K562 (cell line): ENCODE measurements at regions not wholly inside any gene's neighbourhood (a gene's known extent, or its start where the extent isn't known, plus 50 kb on each side); places are given as distances from the start of the nearest gene placed in this dataset.
A peak's percentile ranks its signal among the peaks of the same experiment; 100 is the strongest.

Experiments
- CSDE1 ChIP-seq, 2 experiments: fragments of 450-650 bp; IDR thresholded peaks; 2 replicates each; pipeline ENCODE4 v1.6.1; 2016; ENCODE audit warnings: mild to moderate bottlenecking in 1 of 2
- FOXK2 ChIP-seq, 2 experiments: fragments of 450-650 bp; IDR thresholded peaks in 1 of 2; conservative IDR thresholded peaks in 1 of 2; 2 replicates each; pipeline ENCODE4 v1.6.1; 2016; ENCODE audit warnings: low read depth in 2 of 2, mild to moderate bottlenecking in 1 of 2
- HNRNPL ChIP-seq: fragments of 200-400 bp; formaldehyde crosslinking; IDR thresholded peaks from 2 replicates; pipeline ENCODE4 v1.6.1; 2017; ENCODE audit warnings: low read depth, mild to moderate bottlenecking, low read length
- MYNN ChIP-seq, 2 experiments: sonication (generic); formaldehyde crosslinking in 1 of 2; IDR thresholded peaks; 2 replicates each; pipeline versions ENCODE4 v1.5.0 to v1.6.1; 2016 to 2020; ENCODE audit warnings: antibody characterized with exemption in 1 of 2, missing genetic modification reagents in 1 of 2
- NFE2L1 ChIP-seq: fragments of 450-650 bp; IDR thresholded peaks from 2 replicates; pipeline ENCODE4 v1.6.1; 2016; ENCODE audit warnings: missing genetic modification characterization, low read depth, mild to moderate bottlenecking, missing compliant biosample characterization, moderate library complexity, borderline replicate concordance
- NR1H2 ChIP-seq: sonication (generic); formaldehyde crosslinking; IDR thresholded peaks from 2 replicates; pipeline ENCODE4 v1.4.0; 2020; ENCODE audit warnings: mild to moderate bottlenecking, missing genetic modification reagents
- NR4A1 ChIP-seq, 2 experiments: fragments of 250-450 bp in 1 of 2; fragments of 450-650 bp in 1 of 2; sonication (Bioruptor Pico) in 1 of 2; IDR thresholded peaks; 2 replicates each; pipeline versions ENCODE4 v1.4.0 to v1.6.1; 2016 to 2020; ENCODE audit warnings: mild to moderate bottlenecking in 2 of 2, missing compliant biosample characterization in 1 of 2, missing genetic modification characterization in 1 of 2, moderate library complexity in 1 of 2
- RFX1 ChIP-seq: fragments of 450-650 bp; IDR thresholded peaks from 2 replicates; pipeline ENCODE4 v1.6.1; 2016; ENCODE audit warnings: mild to moderate bottlenecking, moderate library complexity
- SAP30 ChIP-seq: fragments of 200-600 bp; sonication (generic); IDR thresholded peaks from 2 replicates; pipeline ENCODE4 v1.6.1; 2012; ENCODE audit warnings: borderline replicate concordance, low read depth, mild to moderate bottlenecking, moderate library complexity, low read length, control low read depth, inconsistent platforms; ENCODE audit not compliant: insufficient read depth, poor library complexity, severe bottlenecking
- SMAD3 ChIP-seq: fragments of 450-650 bp; formaldehyde crosslinking; conservative IDR thresholded peaks from 2 replicates; pipeline ENCODE4 v1.4.0; 2020; ENCODE audit warnings: mild to moderate bottlenecking
- SRF ChIP-seq, 2 experiments: fragments of 250-450, 450-650 bp in 1 of 2; sonication (Bioruptor Pico) in 1 of 2; sonication (generic) in 1 of 2; formaldehyde crosslinking; IDR thresholded peaks; 2 replicates each; pipeline versions ENCODE4 v1.5.0 to v1.5.1; 2020 to 2022; ENCODE audit warnings: mild to moderate bottlenecking in 1 of 2, missing genetic modification reagents in 1 of 2
- TCF7L2 ChIP-seq: fragments of 150-350 bp; IDR thresholded peaks from 2 replicates; pipeline ENCODE4 v1.6.1; 2016; ENCODE audit warnings: low read depth, mild to moderate bottlenecking, low read length, moderate library complexity
- ZEB2 ChIP-seq: fragments of 450-650 bp; IDR thresholded peaks from 2 replicates; pipeline ENCODE4 v1.6.1; 2016
- ZNF444 ChIP-seq: fragments of 250-450 bp; sonication (Bioruptor Pico); IDR thresholded peaks from 2 replicates; pipeline ENCODE4 v1.4.0; 2020; ENCODE audit warnings: mild to moderate bottlenecking, moderate library complexity
- ZNF551 ChIP-seq: fragments of 250-450 bp; sonication (Bioruptor Pico); IDR thresholded peaks from 2 replicates; pipeline ENCODE4 v1.5.0; 2021; ENCODE audit warnings: mild to moderate bottlenecking, moderate library complexity
- ZNF695 ChIP-seq: fragments of 450-650 bp; formaldehyde crosslinking; IDR thresholded peaks from 2 replicates; pipeline ENCODE4 v1.4.0; 2020; ENCODE audit warnings: mild to moderate bottlenecking, moderate library complexity
- TF ChIP-seq, protein P1 (sequence below): fragments of 250-450 bp; sonication (Bioruptor Pico); IDR thresholded peaks from 2 replicates; pipeline ENCODE4 v1.5.0; 2020; ENCODE audit warnings: mild to moderate bottlenecking, borderline replicate concordance
- TF ChIP-seq, protein P2 (sequence below): fragments of 200-800 bp; sonication (Bioruptor generic); IDR thresholded peaks from 2 replicates; pipeline ENCODE4 v1.6.1; 2017; ENCODE audit warnings: missing genetic modification characterization, missing compliant biosample characterization
- TF ChIP-seq, protein P3 (sequence below): fragments of 450-650 bp; IDR thresholded peaks from 2 replicates; pipeline ENCODE4 v1.6.1; 2018; ENCODE audit warnings: mild to moderate bottlenecking, low read depth; ENCODE audit not compliant: partially characterized antibody
- TF ChIP-seq, protein P4 (sequence below): fragments of 200-800 bp; sonication (Bioruptor generic); IDR thresholded peaks from 2 replicates; pipeline ENCODE4 v1.6.1; 2017; ENCODE audit warnings: missing genetic modification characterization, missing compliant biosample characterization

DNA sequence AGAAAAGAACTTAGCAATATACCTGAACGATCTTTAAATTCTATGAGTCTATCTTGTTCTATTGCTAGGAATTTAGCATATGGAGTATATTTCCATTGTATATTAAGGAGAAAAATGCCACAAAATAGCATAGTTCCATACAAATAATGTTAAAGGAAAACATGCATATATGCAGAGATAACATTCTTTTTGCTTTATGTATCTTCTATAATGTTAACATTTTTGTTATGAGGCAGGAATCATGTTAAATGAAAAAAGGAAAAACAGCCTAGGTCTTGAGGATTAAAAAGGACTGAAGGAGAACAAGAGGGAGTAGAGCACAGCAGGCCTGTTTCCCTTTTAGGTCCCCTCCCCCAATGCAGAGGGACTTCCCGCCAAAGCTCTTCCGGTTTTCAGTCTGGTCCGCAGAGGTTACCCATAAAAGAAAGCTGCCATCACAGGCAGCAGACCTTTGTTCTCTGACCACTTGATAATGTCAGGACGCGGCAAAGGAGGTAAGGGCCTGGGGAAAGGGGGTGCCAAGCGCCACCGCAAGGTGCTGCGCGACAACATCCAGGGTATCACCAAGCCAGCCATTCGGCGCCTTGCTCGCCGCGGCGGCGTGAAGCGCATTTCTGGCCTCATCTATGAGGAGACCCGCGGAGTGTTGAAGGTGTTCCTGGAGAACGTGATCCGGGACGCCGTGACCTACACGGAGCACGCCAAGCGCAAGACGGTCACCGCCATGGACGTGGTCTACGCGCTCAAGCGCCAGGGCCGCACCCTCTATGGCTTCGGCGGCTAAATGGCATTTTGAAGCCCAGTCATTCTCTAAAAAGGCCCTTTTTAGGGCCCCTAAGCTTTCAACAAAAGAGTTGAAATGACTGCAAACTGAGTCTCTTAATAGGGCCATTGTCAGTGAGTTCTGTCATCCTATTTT lies 108.4 kb upstream of the PRSS16 start (continued):
- TF ChIP-seq, protein P1, sequence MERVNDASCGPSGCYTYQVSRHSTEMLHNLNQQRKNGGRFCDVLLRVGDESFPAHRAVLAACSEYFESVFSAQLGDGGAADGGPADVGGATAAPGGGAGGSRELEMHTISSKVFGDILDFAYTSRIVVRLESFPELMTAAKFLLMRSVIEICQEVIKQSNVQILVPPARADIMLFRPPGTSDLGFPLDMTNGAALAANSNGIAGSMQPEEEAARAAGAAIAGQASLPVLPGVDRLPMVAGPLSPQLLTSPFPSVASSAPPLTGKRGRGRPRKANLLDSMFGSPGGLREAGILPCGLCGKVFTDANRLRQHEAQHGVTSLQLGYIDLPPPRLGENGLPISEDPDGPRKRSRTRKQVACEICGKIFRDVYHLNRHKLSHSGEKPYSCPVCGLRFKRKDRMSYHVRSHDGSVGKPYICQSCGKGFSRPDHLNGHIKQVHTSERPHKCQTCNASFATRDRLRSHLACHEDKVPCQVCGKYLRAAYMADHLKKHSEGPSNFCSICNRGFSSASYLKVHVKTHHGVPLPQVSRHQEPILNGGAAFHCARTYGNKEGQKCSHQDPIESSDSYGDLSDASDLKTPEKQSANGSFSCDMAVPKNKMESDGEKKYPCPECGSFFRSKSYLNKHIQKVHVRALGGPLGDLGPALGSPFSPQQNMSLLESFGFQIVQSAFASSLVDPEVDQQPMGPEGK (CRISPR knock-in tag): no peak
- TF ChIP-seq TCF7L2: no peak
- no peak for TF ChIP-seq RFX1
- peak; percentile 13 to 24; a peak in 2 of 4 replicates for TF ChIP-seq SRF (CRISPR knock-in tag; IDR thresholded peaks at IDR 0.05)
- TF ChIP-seq NR1H2: no peak
- TF ChIP-seq, protein P2, sequence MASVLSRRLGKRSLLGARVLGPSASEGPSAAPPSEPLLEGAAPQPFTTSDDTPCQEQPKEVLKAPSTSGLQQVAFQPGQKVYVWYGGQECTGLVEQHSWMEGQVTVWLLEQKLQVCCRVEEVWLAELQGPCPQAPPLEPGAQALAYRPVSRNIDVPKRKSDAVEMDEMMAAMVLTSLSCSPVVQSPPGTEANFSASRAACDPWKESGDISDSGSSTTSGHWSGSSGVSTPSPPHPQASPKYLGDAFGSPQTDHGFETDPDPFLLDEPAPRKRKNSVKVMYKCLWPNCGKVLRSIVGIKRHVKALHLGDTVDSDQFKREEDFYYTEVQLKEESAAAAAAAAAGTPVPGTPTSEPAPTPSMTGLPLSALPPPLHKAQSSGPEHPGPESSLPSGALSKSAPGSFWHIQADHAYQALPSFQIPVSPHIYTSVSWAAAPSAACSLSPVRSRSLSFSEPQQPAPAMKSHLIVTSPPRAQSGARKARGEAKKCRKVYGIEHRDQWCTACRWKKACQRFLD (CRISPR knock-in tag): peak; percentile 61; the same call in 1 of the 2 replicates
- TF ChIP-seq ZNF444: peak; percentile 73
- no peak for TF ChIP-seq NFE2L1
- TF ChIP-seq NR4A1 (CRISPR knock-in tag; IDR thresholded peaks at IDR 0.05): 0 out of 2 replicates have a peak, but pooled peaks have one; percentile 73
- peak; percentile 83; the same call in 1 of the 2 replicates for TF ChIP-seq NR4A1 (tag; IDR thresholded peaks at IDR 0.05)
- TF ChIP-seq SAP30: peak; percentile 85
- TF ChIP-seq FOXK2 (conservative IDR thresholded peaks at IDR 0.05 in 1 of 2, IDR thresholded peaks at IDR 0.05 in 1 of 2; ENCODE audit: low read depth in 2 of 2): peak; percentile 86 to 92
- TF ChIP-seq, protein P3, sequence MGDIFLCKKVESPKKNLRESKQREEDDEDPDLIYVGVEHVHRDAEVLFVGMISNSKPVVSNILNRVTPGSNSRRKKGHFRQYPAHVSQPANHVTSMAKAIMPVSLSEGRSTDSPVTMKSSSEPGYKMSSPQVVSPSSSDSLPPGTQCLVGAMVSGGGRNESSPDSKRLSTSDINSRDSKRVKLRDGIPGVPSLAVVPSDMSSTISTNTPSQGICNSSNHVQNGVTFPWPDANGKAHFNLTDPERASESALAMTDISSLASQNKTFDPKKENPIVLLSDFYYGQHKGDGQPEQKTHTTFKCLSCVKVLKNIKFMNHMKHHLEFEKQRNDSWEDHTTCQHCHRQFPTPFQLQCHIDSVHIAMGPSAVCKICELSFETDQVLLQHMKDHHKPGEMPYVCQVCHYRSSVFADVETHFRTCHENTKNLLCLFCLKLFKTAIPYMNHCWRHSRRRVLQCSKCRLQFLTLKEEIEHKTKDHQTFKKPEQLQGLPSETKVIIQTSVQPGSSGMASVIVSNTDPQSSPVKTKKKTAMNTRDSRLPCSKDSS: no peak
- peak; percentile 81 for TF ChIP-seq MYNN (IDR thresholded peaks at IDR 0.05)
- TF ChIP-seq MYNN (CRISPR knock-in tag; IDR thresholded peaks at IDR 0.05): no peak
- no peak for TF ChIP-seq ZNF695 (CRISPR knock-in tag)
- TF ChIP-seq CSDE1 (IDR thresholded peaks at IDR 0.05): no peak
- TF ChIP-seq ZNF551 (CRISPR knock-in tag): no peak
- peak; percentile 85 for TF ChIP-seq ZEB2
- TF ChIP-seq HNRNPL: peak; percentile 95
- TF ChIP-seq SMAD3 (CRISPR knock-in tag): peak; percentile 28; the same call in 1 of the 2 replicates
- TF ChIP-seq, protein P4, sequence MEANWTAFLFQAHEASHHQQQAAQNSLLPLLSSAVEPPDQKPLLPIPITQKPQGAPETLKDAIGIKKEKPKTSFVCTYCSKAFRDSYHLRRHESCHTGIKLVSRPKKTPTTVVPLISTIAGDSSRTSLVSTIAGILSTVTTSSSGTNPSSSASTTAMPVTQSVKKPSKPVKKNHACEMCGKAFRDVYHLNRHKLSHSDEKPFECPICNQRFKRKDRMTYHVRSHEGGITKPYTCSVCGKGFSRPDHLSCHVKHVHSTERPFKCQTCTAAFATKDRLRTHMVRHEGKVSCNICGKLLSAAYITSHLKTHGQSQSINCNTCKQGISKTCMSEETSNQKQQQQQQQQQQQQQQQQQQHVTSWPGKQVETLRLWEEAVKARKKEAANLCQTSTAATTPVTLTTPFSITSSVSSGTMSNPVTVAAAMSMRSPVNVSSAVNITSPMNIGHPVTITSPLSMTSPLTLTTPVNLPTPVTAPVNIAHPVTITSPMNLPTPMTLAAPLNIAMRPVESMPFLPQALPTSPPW (CRISPR knock-in tag): peak; percentile 40
